Keratinocyte (primary cell): ENCODE measurements at regions not wholly inside any gene's neighbourhood (a gene's known extent, or its start where the extent isn't known, plus 50 kb on each side); places are given as distances from the start of the nearest gene placed in this dataset.
A peak's percentile ranks its signal among the peaks of the same experiment; 100 is the strongest.

Experiments used
- CTCF ChIP-seq, 3 experiments: IDR thresholded peaks in 1 of 3; conservative IDR thresholded peaks in 1 of 3; optimal IDR thresholded peaks in 1 of 3; 2 replicates in 2 of 3; 3 replicates in 1 of 3; pipeline versions ENCODE3 to v1.5.1; 2011; ENCODE audit warnings: low read length in 3 of 3, mild to moderate bottlenecking in 3 of 3, moderate library complexity in 2 of 3, control low read depth in 1 of 3, inconsistent platforms in 1 of 3; ENCODE audit not compliant: insufficient read depth in 2 of 3; ENCODE audit errors: extremely low read depth in 1 of 3
- EZH2 ChIP-seq: IDR thresholded peaks from one replicate; pipeline ENCODE4 v1.6.1; 2012; ENCODE audit warnings: inconsistent platforms, mild to moderate bottlenecking, low read length, moderate library complexity

- TF ChIP-seq CTCF (optimal IDR thresholded peaks at IDR 0.05 in 1 of 3, IDR thresholded peaks at IDR 0.05 in 1 of 3, conservative IDR thresholded peaks at IDR 0.05 in 1 of 3; ENCODE audit: extremely low read depth in 1 of 3, insufficient read depth in 2 of 3, low read length in 3 of 3), result peak in 2 of 3 experiments; percentile 21 to 28
- TF ChIP-seq EZH2, result no peak
Observed at GRCh38 chr20:59428441-59429205, 128.2 kb downstream of the EDN3 start.
